ENCODE measurements at regions not wholly inside any gene's neighbourhood (a gene's known extent, or its start where the extent isn't known, plus 50 kb on each side); places are given as distances from the start of the nearest gene placed in this dataset.

- Histone ChIP-seq H3K9me3 (ENCODE audit: control insufficient read depth in 1 of 2, insufficient read depth in 1 of 2, low read length in 2 of 2) (no peaks in the 10 kb centered on the region), H3K4me1 (ENCODE audit: insufficient read depth, low read length) (peaks cover 41% of the 10 kb centered on the region), H3K27me3 (ENCODE audit: control insufficient read depth in 1 of 2, insufficient read depth in 2 of 2, low read length in 2 of 2) (no peaks in the 10 kb centered on the region), H3K27ac (ENCODE audit: low read depth in 1 of 2, low read length in 2 of 2) (peak overlapping the region; percentile 16 to 37), H3K36me3 (ENCODE audit: insufficient read depth, low read length) (no peaks in the 10 kb centered on the region), H3K4me3 (ENCODE audit: low read length) (no peak overlapping the region)
- peaks cover 48% of the 10 kb centered on the region for H3K4me1 Mint-ChIP-seq (ENCODE audit: low read depth)
- intact Hi-C loops (cut with DNase I, micrococcal nuclease), result loop anchor here in 1 of 2 experiments (5.0 kb wide), 1 partner anchor 185 kb away; no protein-coding TSS in a partner anchor
- CTCF ChIA-PET, result interaction anchor here (1.1 kb wide), 1 partner anchor 43 kb away, joined by 3 read pairs; no protein-coding TSS in a partner anchor
- ATAC-seq (ENCODE audit: poor library complexity) (peak; percentile 37), DNase-seq (peak in 4 of 14 experiments; percentile 23 to 35 (median 26))
- H3K4me3 Mint-ChIP-seq, result peak overlapping the region; percentile 26
- POLR2A ChIA-PET, result interaction anchor here (0.7 to 1.2 kb wide), 2 partner anchors 15 to 105 kb away, joined by 3 to 4 read pairs; no protein-coding TSS in a partner anchor
- no peaks in the 10 kb centered on the region for H3K9me3 Mint-ChIP-seq
- H3K27me3 Mint-ChIP-seq, result no peaks in the 10 kb centered on the region
- TF ChIP-seq, protein P1, sequence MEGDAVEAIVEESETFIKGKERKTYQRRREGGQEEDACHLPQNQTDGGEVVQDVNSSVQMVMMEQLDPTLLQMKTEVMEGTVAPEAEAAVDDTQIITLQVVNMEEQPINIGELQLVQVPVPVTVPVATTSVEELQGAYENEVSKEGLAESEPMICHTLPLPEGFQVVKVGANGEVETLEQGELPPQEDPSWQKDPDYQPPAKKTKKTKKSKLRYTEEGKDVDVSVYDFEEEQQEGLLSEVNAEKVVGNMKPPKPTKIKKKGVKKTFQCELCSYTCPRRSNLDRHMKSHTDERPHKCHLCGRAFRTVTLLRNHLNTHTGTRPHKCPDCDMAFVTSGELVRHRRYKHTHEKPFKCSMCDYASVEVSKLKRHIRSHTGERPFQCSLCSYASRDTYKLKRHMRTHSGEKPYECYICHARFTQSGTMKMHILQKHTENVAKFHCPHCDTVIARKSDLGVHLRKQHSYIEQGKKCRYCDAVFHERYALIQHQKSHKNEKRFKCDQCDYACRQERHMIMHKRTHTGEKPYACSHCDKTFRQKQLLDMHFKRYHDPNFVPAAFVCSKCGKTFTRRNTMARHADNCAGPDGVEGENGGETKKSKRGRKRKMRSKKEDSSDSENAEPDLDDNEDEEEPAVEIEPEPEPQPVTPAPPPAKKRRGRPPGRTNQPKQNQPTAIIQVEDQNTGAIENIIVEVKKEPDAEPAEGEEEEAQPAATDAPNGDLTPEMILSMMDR (IDR thresholded peaks at IDR 0.05), result no peak
- peak overlapping the region; percentile 86 for H3K27ac Mint-ChIP-seq
- H3K36me3 Mint-ChIP-seq (ENCODE audit: low read depth), result no peaks in the 10 kb centered on the region
Measured at GRCh38 chr10:31136930-31137885, 105.5 kb upstream of the ZNF438 start.

DNA sequence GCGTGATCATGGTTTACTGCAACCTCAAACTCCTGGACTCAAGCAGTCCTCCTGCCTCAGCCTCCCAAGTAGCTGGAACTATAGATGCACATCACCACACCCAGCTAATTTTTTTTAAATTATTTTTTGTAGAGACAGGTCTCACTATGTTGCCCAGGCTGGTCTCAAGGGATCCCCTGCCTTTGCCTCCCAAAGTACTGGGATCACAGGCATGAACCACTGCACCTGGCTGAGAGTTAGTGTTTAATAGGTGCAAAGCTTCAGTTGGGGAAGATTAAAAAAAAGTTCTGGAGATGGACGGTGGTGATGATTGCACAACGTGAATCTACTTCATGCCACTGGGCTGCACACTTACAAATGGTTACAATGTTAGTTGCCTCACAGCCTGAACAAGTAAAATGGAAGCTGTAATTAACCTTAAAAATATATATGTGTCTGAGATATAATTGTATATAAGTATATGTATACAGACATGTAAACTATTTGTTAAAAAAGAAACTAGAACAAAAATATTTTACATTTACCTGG is 106.4 kb upstream of the ZNF438 start:
- no peak overlapping the region for H3K27ac ChIP-seq (ENCODE audit: low read depth in 1 of 2, low read length in 2 of 2)
- no peaks in the 10 kb centered on the region for H3K27me3 ChIP-seq (ENCODE audit: control insufficient read depth in 1 of 2, insufficient read depth in 2 of 2, low read length in 2 of 2)
- H3K9me3 ChIP-seq (ENCODE audit: control insufficient read depth in 1 of 2, insufficient read depth in 1 of 2, low read length in 2 of 2), result no peaks in the 10 kb centered on the region
- POLR2A ChIA-PET, result interaction anchor here (0.7 kb wide), 1 partner anchor 14 kb away, joined by 4 read pairs; no protein-coding TSS in a partner anchor
- H3K27ac Mint-ChIP-seq, result no peak overlapping the region
- CTCF ChIA-PET, result interaction anchor here (1.1 kb wide), 1 partner anchor 44 kb away, joined by 3 read pairs; no protein-coding TSS in a partner anchor
- H3K4me3 Mint-ChIP-seq, result no peak overlapping the region
- H3K27me3 Mint-ChIP-seq, result no peaks in the 10 kb centered on the region
- peaks cover 40% of the 10 kb centered on the region for H3K4me1 Mint-ChIP-seq (ENCODE audit: low read depth)
- no peaks in the 10 kb centered on the region for H3K9me3 Mint-ChIP-seq
- intact Hi-C loops (cut with DNase I, micrococcal nuclease), result loop anchor here in 1 of 2 experiments (5.0 kb wide), 1 partner anchor 184 kb away; no protein-coding TSS in a partner anchor
- TF ChIP-seq, protein P1 (IDR thresholded peaks at IDR 0.05), result no peak
- DNase-seq (no peak), ATAC-seq (ENCODE audit: poor library complexity) (no peak)
- H3K36me3 Mint-ChIP-seq (ENCODE audit: low read depth), result no peaks in the 10 kb centered on the region
- H3K4me1 ChIP-seq (ENCODE audit: insufficient read depth, low read length), result peaks cover 39% of the 10 kb centered on the region
- no peak overlapping the region for H3K4me3 ChIP-seq (ENCODE audit: low read length)
- no peaks in the 10 kb centered on the region for H3K36me3 ChIP-seq (ENCODE audit: insufficient read depth, low read length)

DNA sequence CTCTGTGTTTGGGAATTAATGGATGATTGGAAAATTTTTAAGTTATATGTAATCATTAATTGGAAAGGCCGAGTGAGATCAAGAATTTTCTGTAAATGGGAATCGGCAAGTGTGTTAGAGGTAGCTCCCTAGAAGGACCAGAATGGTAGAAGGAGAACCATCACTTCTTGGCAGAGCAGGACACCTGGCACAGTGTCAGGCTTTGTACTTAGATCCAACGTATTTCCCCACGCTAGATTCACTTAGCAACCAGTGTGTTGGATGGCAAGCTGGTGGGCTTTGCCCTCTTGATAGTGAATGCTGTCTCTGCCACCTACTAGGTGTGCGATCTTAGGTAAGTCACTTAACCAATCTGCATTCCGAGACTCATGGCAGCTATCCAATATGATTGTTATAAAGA is 107.8 kb upstream of the ZNF438 start:
- H3K36me3 ChIP-seq (ENCODE audit: insufficient read depth, low read length), result no peaks in the 10 kb centered on the region
- intact Hi-C loops (cut with DNase I, micrococcal nuclease), result loop anchor here in 1 of 2 experiments (5.0 kb wide), 1 partner anchor 183 kb away; no protein-coding TSS in a partner anchor
- Mint-ChIP-seq H3K4me3 (no peak overlapping the region), H3K36me3 (ENCODE audit: low read depth) (no peaks in the 10 kb centered on the region), H3K9me3 (no peaks in the 10 kb centered on the region), H3K27me3 (no peaks in the 10 kb centered on the region), H3K4me1 (ENCODE audit: low read depth) (peaks cover 32% of the 10 kb centered on the region), H3K27ac (no peak overlapping the region)
- H3K4me3 ChIP-seq (ENCODE audit: low read length), result no peak overlapping the region
- no peaks in the 10 kb centered on the region for H3K9me3 ChIP-seq (ENCODE audit: control insufficient read depth in 1 of 2, insufficient read depth in 1 of 2, low read length in 2 of 2)
- no peak overlapping the region for H3K27ac ChIP-seq (ENCODE audit: low read depth in 1 of 2, low read length in 2 of 2)
- ATAC-seq (ENCODE audit: poor library complexity) (no peak), DNase-seq (no peak)
- ChIA-PET POLR2A (no interaction called here), CTCF (no interaction called here)
- TF ChIP-seq, protein P1 (IDR thresholded peaks at IDR 0.05), result no peak
- no peaks in the 10 kb centered on the region for H3K27me3 ChIP-seq (ENCODE audit: control insufficient read depth in 1 of 2, insufficient read depth in 2 of 2, low read length in 2 of 2)
- peaks cover 25% of the 10 kb centered on the region for H3K4me1 ChIP-seq (ENCODE audit: insufficient read depth, low read length)
